Kidney epithelial cell (primary cell): ENCODE measurements at regions not wholly inside any gene's neighbourhood (a gene's known extent, or its start where the extent isn't known, plus 50 kb on each side); places are given as distances from the start of the nearest gene placed in this dataset.

Experiments used
- DNase-seq: peaks from one replicate; pipeline ENCODE4 v3.0.0-alpha.2; 2010; ENCODE audit warnings: low read depth
- H3K27me3 ChIP-seq: 2 replicates; pipeline ENCODE4 v1.6.0; 2011; ENCODE audit warnings: low read length; ENCODE audit not compliant: control insufficient read depth, insufficient read depth
- H3K36me3 ChIP-seq: 2 replicates; pipeline ENCODE4 v1.5.1; 2011; ENCODE audit warnings: low read length; ENCODE audit not compliant: control insufficient read depth, insufficient read depth
- H3K4me3 ChIP-seq: 2 replicates; pipeline ENCODE4 v1.5.1; 2011; ENCODE audit warnings: low read depth, mild to moderate bottlenecking, control low read depth, low read length
- TF ChIP-seq, protein P1 (sequence below): IDR thresholded peaks from 2 replicates; pipeline ENCODE4 v1.5.1; 2011; ENCODE audit warnings: mild to moderate bottlenecking, moderate library complexity, low read length, control low read depth, inconsistent platforms; ENCODE audit not compliant: insufficient read depth, poor library complexity, severe bottlenecking

DNA sequence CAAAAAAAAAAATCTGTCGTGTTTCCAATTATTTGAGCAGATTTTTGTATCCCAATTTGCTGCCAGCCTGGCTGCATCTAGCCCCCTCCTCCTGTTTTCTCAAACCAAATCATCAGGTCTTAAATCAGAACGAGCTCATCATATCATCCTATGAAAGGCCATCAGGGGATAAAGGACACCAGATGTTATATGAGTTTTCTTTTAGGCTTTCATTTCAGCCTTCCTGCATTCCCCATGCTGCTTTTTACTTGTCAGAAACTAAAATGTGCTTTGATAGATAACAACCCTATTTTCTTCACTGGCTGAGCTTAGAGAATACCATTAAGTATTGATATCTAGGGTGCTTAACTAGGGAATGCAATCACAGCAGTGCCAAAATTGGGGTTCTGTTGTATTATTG lies 968.4 kb upstream of the SLC35B3 start:
- no peaks in the 10 kb centered on the region for H3K27me3 ChIP-seq
- TF ChIP-seq, protein P1, sequence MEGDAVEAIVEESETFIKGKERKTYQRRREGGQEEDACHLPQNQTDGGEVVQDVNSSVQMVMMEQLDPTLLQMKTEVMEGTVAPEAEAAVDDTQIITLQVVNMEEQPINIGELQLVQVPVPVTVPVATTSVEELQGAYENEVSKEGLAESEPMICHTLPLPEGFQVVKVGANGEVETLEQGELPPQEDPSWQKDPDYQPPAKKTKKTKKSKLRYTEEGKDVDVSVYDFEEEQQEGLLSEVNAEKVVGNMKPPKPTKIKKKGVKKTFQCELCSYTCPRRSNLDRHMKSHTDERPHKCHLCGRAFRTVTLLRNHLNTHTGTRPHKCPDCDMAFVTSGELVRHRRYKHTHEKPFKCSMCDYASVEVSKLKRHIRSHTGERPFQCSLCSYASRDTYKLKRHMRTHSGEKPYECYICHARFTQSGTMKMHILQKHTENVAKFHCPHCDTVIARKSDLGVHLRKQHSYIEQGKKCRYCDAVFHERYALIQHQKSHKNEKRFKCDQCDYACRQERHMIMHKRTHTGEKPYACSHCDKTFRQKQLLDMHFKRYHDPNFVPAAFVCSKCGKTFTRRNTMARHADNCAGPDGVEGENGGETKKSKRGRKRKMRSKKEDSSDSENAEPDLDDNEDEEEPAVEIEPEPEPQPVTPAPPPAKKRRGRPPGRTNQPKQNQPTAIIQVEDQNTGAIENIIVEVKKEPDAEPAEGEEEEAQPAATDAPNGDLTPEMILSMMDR, result no peak

DNA sequence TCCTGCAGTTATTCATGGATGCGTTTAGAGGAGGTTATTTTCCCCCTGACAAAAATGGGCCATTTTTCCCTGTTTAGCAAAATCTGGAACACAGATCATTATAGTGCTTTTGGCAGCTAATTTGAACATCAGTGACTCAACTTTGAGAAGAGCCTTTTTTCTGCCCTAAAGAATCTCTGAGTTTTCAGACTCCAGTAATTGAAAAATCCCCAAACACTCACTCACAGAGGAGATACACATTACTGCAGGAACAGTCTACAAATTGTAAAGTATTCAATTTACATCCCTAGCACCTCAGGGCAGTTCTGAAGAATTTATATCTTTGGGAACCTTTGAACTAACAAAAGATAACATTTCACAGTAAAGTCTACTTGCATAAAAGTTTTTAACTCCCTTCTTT lies 966.6 kb upstream of the SLC35B3 start:
- no peak for DNase-seq
- H3K4me3 ChIP-seq, result no peak overlapping the region
- no peaks in the 10 kb centered on the region for H3K36me3 ChIP-seq
- TF ChIP-seq, protein P1, result no peak
- no peaks in the 10 kb centered on the region for H3K27me3 ChIP-seq

More for the DNA sequence above, 968.4 kb upstream of the SLC35B3 start:
- DNase-seq, result no peak
- no peaks in the 10 kb centered on the region for H3K36me3 ChIP-seq
- no peak overlapping the region for H3K4me3 ChIP-seq

DNA sequence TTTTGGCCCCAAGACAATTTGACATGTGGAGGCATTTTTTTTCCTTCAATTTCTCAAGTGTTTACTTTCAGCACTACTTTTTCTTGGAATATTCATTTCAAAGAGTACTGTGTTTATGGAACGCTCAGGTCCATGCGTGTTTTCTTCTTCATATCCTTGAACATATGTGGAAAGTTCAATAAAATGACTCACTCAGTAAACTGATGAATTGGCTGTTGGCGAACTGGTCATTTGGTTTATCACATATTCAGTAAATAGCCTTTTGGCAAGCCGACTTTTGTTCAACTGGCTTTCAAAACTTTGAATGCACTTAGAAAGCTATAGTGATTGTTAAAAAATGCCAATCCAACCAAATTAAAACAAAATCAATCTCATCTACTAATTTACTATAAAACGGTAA lies 964.6 kb upstream of the SLC35B3 start:
- no peak for DNase-seq
- Histone ChIP-seq H3K36me3 (no peaks in the 10 kb centered on the region), H3K27me3 (no peaks in the 10 kb centered on the region), H3K4me3 (no peak overlapping the region)
- TF ChIP-seq, protein P1, result no peak

DNA sequence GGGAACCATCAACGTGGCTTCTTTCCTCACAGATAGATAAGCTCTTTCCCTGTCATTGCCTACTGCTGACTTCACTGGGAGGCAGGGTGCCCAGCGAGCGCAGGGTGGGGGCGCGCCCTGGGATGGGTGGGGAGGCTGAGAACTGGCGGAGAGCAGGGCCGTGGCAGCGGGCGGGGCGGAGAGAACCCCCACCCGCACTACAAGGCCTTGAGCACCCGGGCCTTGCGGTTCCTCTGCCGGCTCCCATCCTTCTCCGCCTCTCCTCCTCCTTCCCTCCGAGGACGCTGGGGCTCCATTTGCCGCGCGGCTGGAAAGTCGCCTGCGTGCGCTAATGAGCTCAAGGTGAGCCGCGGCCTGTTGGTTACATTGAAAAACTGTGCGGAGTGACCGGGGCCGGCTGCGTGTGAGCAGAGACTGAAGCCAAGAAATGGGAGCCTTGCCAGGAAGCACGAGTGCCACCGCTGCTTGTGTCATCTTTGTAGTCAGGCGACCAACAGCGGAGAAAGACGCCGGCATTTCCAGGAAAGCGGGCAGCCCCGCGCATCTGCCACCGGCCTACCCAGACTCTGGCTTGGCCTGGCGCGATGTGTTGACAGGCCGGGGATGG lies 963.5 kb upstream of the SLC35B3 start:
- TF ChIP-seq, protein P1, result no peak
- peak overlapping the region; percentile 2 for H3K4me3 ChIP-seq
- DNase-seq, result no peak

DNA sequence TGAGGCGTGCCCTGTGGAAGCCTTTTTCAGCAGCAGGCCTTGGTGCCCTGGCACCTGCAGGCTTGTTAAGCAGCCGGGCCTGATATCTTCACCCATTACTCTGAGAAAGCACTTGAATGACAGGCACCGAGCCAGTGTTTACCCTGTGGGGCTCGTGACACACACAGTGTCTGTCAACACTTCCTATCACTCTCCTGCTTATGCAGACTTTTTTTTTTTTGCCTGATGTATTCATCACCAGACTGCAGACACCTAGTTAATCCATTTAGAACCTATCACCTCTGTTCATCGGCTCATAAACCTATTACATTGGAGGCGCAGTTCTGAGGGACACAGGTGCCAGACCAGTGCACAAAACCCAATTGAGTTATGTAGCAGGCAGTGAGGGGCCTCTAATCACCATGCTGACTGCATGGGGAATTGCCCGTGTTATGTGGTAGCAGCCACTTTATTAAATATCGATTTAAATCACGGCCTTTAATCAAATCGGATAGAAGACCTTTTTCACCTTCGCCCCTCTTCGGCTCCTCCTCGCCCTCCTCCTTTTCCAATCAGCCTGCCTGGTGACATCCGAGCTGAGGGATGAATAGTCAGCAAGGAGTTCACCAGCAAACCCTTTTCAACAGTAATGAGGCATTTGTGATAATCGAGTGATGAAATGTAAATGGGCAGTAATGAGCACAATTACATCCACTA lies 962.9 kb upstream of the SLC35B3 start:
- Histone ChIP-seq H3K27me3 (no peaks in the 10 kb centered on the region), H3K36me3 (no peaks in the 10 kb centered on the region), H3K4me3 (no peak overlapping the region)
- TF ChIP-seq, protein P1, result no peak
- DNase-seq, result no peak

More for the DNA sequence above, 963.5 kb upstream of the SLC35B3 start:
- no peaks in the 10 kb centered on the region for H3K36me3 ChIP-seq
- H3K27me3 ChIP-seq, result no peaks in the 10 kb centered on the region
